ENCODE measurements at regions not wholly inside any gene's neighbourhood (a gene's known extent, or its start where the extent isn't known, plus 50 kb on each side); places are given as distances from the start of the nearest gene placed in this dataset.

- TF ChIP-seq POLR2A (IDR thresholded peaks at IDR 0.05; ENCODE audit: low read length) = no peak
- TF ChIP-seq GATA1 (IDR thresholded peaks at IDR 0.05; ENCODE audit: low read depth, low read length) = no peak
Measured at GRCh38 chr5:171525085-171525484, 105.6 kb downstream of the FGF18 start.

All from erythroblast (primary cell).